A549 (cell line): ENCODE measurements at regions not wholly inside any gene's neighbourhood (a gene's known extent, or its start where the extent isn't known, plus 50 kb on each side); places are given as distances from the start of the nearest gene placed in this dataset.

Experiments
- ESRRA ChIP-seq: fragments of 150-350 bp; IDR thresholded peaks from 2 replicates; pipeline ENCODE4 v1.6.1; 2014; ENCODE audit warnings: mild to moderate bottlenecking, low read length, borderline replicate concordance
- NFE2L2 ChIP-seq: fragments of 150-350 bp; conservative IDR thresholded peaks from 2 replicates; pipeline ENCODE4 v1.6.1; 2014; ENCODE audit warnings: low read length
- NPAS2 ChIP-seq: fragments of 250-450 bp; sonication (Bioruptor Pico); IDR thresholded peaks from 2 replicates; pipeline ENCODE4 v1.8.0; 2022; ENCODE audit warnings: mild to moderate bottlenecking, moderate library complexity, borderline replicate concordance
- POLR2A ChIP-seq: IDR thresholded peaks from 2 replicates; pipeline ENCODE4 v1.6.1; 2012; ENCODE audit warnings: mild to moderate bottlenecking, low read length
- TF ChIP-seq, protein P1 (sequence below): IDR thresholded peaks from 2 replicates; pipeline ENCODE4 v1.6.1; 2012
- TF ChIP-seq, protein P2 (sequence below): fragments of >200 bp; sonication (Bioruptor Twin); formaldehyde crosslinking; IDR thresholded peaks from 3 replicates; pipeline ENCODE4 v1.5.1; 2016
- TF ChIP-seq, protein P3 (sequence below): IDR thresholded peaks from 2 replicates; pipeline ENCODE4 v1.6.1; 2012
- TF ChIP-seq, protein P4 (sequence below): fragments of 250-450 bp; sonication (Bioruptor Pico); IDR thresholded peaks from 2 replicates; pipeline ENCODE4 v1.5.0; 2021; ENCODE audit warnings: mild to moderate bottlenecking, moderate library complexity, borderline replicate concordance

DNA sequence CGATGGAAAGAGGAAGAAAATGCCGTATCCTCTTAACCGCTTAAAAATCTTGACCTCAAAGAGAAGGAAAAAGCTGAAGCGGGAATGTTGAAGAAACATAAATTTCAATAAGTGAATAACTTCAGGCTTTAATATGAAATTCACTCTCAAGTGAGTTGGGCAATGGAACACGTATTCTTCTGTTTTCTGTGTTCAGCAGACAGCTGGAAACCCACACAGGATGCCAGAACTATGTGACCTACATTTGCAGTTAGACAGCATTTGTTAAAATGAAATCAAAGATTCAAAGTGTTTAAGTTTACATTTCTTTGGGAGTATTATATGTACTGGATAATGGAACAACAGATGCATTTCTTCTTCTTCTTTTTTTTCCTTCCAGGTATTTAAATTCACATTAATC lies 80.5 kb upstream of the SPATS2L start:
- TF ChIP-seq NPAS2 (CRISPR knock-in tag) (no peak), POLR2A (no peak), ESRRA (no peak), NFE2L2 (no peak)
- TF ChIP-seq, protein P1, sequence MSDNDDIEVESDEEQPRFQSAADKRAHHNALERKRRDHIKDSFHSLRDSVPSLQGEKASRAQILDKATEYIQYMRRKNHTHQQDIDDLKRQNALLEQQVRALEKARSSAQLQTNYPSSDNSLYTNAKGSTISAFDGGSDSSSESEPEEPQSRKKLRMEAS, result no peak
- TF ChIP-seq, protein P2, sequence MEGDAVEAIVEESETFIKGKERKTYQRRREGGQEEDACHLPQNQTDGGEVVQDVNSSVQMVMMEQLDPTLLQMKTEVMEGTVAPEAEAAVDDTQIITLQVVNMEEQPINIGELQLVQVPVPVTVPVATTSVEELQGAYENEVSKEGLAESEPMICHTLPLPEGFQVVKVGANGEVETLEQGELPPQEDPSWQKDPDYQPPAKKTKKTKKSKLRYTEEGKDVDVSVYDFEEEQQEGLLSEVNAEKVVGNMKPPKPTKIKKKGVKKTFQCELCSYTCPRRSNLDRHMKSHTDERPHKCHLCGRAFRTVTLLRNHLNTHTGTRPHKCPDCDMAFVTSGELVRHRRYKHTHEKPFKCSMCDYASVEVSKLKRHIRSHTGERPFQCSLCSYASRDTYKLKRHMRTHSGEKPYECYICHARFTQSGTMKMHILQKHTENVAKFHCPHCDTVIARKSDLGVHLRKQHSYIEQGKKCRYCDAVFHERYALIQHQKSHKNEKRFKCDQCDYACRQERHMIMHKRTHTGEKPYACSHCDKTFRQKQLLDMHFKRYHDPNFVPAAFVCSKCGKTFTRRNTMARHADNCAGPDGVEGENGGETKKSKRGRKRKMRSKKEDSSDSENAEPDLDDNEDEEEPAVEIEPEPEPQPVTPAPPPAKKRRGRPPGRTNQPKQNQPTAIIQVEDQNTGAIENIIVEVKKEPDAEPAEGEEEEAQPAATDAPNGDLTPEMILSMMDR, result no peak
- TF ChIP-seq, protein P3, sequence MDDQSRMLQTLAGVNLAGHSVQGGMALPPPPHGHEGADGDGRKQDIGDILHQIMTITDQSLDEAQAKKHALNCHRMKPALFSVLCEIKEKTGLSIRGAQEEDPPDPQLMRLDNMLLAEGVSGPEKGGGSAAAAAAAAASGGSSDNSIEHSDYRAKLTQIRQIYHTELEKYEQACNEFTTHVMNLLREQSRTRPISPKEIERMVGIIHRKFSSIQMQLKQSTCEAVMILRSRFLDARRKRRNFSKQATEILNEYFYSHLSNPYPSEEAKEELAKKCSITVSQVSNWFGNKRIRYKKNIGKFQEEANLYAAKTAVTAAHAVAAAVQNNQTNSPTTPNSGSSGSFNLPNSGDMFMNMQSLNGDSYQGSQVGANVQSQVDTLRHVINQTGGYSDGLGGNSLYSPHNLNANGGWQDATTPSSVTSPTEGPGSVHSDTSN, result no peak
- TF ChIP-seq, protein P4, sequence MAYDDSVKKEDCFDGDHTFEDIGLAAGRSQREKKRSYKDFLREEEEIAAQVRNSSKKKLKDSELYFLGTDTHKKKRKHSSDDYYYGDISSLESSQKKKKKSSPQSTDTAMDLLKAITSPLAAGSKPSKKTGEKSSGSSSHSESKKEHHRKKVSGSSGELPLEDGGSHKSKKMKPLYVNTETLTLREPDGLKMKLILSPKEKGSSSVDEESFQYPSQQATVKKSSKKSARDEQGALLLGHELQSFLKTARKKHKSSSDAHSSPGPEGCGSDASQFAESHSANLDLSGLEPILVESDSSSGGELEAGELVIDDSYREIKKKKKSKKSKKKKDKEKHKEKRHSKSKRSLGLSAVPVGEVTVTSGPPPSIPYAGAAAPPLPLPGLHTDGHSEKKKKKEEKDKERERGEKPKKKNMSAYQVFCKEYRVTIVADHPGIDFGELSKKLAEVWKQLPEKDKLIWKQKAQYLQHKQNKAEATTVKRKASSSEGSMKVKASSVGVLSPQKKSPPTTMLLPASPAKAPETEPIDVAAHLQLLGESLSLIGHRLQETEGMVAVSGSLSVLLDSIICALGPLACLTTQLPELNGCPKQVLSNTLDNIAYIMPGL, result no peak
